PC-3 (cell line): ENCODE measurements at regions not wholly inside any gene's neighbourhood (a gene's known extent, or its start where the extent isn't known, plus 50 kb on each side); places are given as distances from the start of the nearest gene placed in this dataset.

Experiments used
- ATAC-seq: fragments of 200-7000 bp; cut with Tn5 transposase; 2 replicates; pipeline ENCODE4 v1.9.1; 2020; ENCODE audit warnings: mild to moderate bottlenecking, moderate library complexity
- BruUV-seq: library from RNA; stranded (reverse); fragments of 400-500 nt; replicated peaks from 2 replicates; lab custom pipeline; 2021; lab: Mats Ljungman, UMichigan
- CTCF ChIA-PET: fragments of 300-600 bp; sonication (Branson Sonifier 250); formaldehyde crosslinking; loops from one replicate; lab custom pipeline; 2022; ENCODE audit warnings: antibody characterized with exemption; lab: Charles Lee
- POLR2A ChIA-PET: fragments of 300-600 bp; sonication (Branson Sonifier 250); formaldehyde crosslinking; loops from one replicate; lab custom pipeline; 2022; ENCODE audit warnings: antibody characterized with exemption; ENCODE audit not compliant: unreplicated experiment; lab: Charles Lee
- DNase-seq: peaks from one replicate; pipeline ENCODE4 v3.0.0-alpha.2; 2015
- H2AFZ ChIP-seq: fragments of 300-600 bp; sonication (generic); 2 replicates; pipeline ENCODE4 v1.6.0; 2016; ENCODE audit warnings: antibody characterized with exemption, low read length
- H3F3A ChIP-seq: fragments of 300-600 bp; sonication (generic); one replicate; pipeline ENCODE4 v1.6.0; 2017; ENCODE audit warnings: antibody characterized with exemption, low read length, control low read depth, mild to moderate bottlenecking; ENCODE audit not compliant: unreplicated experiment
- H3K27ac ChIP-seq: fragments of 300-600 bp; sonication (generic); 2 replicates; pipeline ENCODE4 v1.5.1; 2016; ENCODE audit warnings: mild to moderate bottlenecking, low read length
- H3K27me3 ChIP-seq: fragments of 300-600 bp; sonication (generic); 2 replicates; pipeline ENCODE4 v1.6.1; 2016; ENCODE audit warnings: low read length, mixed read lengths
- H3K36me3 ChIP-seq: fragments of 300-600 bp; sonication (generic); 2 replicates; pipeline ENCODE4 v1.6.1; 2016; ENCODE audit warnings: low read depth, mixed run types, low read length, mixed read lengths
- H3K4me1 ChIP-seq: fragments of 300-600 bp; sonication (generic); 2 replicates; pipeline ENCODE4 v1.5.1; 2016; ENCODE audit warnings: low read length; ENCODE audit not compliant: insufficient read depth
- H3K4me2 ChIP-seq: fragments of 300-600 bp; sonication (generic); 2 replicates; pipeline ENCODE4 v1.6.0; 2016; ENCODE audit warnings: low read length
- H3K4me3 ChIP-seq: fragments of 300-600 bp; sonication (generic); 2 replicates; pipeline ENCODE4 v1.5.1; 2016; ENCODE audit warnings: mild to moderate bottlenecking, low read length, mixed read lengths
- H3K79me2 ChIP-seq: fragments of 300-600 bp; sonication (generic); 2 replicates; pipeline ENCODE4 v1.6.1; 2017; ENCODE audit warnings: low read length, mixed read lengths
- H3K9ac ChIP-seq: fragments of 300-600 bp; sonication (generic); 2 replicates; pipeline ENCODE4 v1.6.0; 2016; ENCODE audit warnings: mild to moderate bottlenecking, low read length
- H3K9me2 ChIP-seq: fragments of 300-600 bp; sonication (generic); replicated peaks from 2 replicates; pipeline ENCODE4 v1.6.1; 2016; ENCODE audit warnings: mixed run types, low read length, mixed read lengths
- H3K9me3 ChIP-seq: fragments of 300-600 bp; sonication (generic); 2 replicates; pipeline ENCODE4 v1.6.1; 2016; ENCODE audit warnings: low read length, mixed read lengths
- H4K20me1 ChIP-seq: fragments of 300-600 bp; sonication (generic); 2 replicates; pipeline ENCODE4 v1.6.1; 2016; ENCODE audit warnings: low read length, mixed read lengths
- EZH2 ChIP-seq: fragments of 300-600 bp; sonication (generic); IDR thresholded peaks from one replicate; pipeline ENCODE4 v1.6.1; 2017; ENCODE audit warnings: antibody characterized with exemption, mild to moderate bottlenecking, low read length; ENCODE audit not compliant: unreplicated experiment
- EZH2phosphoT487 ChIP-seq: fragments of 300-600 bp; sonication (generic); IDR thresholded peaks from 2 replicates; pipeline ENCODE4 v1.6.1; 2018; ENCODE audit warnings: mild to moderate bottlenecking, antibody characterized with exemption, low read length, borderline replicate concordance
- intact Hi-C: fragments of 100-400 bp; cut with micrococcal nuclease; formaldehyde crosslinking; loops from 2 replicates; pipeline ENCODE4 v1.9.0; 2023
- TF ChIP-seq, protein P1 (sequence below): fragments of 300-600 bp; sonication (generic); conservative IDR thresholded peaks from 2 replicates; pipeline ENCODE4 v1.5.1; 2017; ENCODE audit warnings: antibody characterized with exemption, low read depth, mild to moderate bottlenecking, low read length

DNA sequence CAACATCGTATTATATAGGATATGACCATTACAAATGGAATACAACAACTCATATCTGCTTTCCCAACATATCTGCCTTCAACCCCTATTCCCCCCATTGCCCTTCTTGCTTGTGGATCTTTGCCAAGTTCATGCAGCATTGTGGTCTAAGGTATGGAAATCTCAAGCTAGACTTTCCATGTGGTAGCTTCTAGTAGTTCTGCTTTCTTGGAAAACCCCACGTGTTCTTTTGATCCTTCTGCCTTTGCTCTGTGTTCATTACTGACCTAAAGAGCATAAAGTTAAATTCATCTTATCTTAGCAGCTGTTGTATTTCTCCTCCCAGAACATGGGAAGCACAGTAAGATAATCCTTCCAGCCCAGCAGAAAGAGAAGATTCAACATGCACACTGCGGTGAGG, 202.0 kb upstream of the SALL1 start:
- H3K9me3 ChIP-seq: no peaks in the 10 kb centered on the region
- H3K27me3 ChIP-seq: no peaks in the 10 kb centered on the region
- H2AFZ ChIP-seq: no peak overlapping the region
- H3K27ac ChIP-seq: no peak overlapping the region
- H3K4me1 ChIP-seq: no peaks in the 10 kb centered on the region
- intact Hi-C loops: no loop called here
- no peak for ATAC-seq
- no TSS peak for BruUV-seq
- no peak overlapping the region for H3K4me3 ChIP-seq
- H3F3A ChIP-seq: no peaks in the 10 kb centered on the region
- DNase-seq: no peak
- no peaks in the 10 kb centered on the region for H3K36me3 ChIP-seq
- no peaks in the 10 kb centered on the region for H3K9me2 ChIP-seq
- CTCF ChIA-PET: no interaction called here
- H4K20me1 ChIP-seq: no peaks in the 10 kb centered on the region
- POLR2A ChIA-PET: no interaction called here
- no peak for TF ChIP-seq EZH2phosphoT487
- TF ChIP-seq, protein P1, sequence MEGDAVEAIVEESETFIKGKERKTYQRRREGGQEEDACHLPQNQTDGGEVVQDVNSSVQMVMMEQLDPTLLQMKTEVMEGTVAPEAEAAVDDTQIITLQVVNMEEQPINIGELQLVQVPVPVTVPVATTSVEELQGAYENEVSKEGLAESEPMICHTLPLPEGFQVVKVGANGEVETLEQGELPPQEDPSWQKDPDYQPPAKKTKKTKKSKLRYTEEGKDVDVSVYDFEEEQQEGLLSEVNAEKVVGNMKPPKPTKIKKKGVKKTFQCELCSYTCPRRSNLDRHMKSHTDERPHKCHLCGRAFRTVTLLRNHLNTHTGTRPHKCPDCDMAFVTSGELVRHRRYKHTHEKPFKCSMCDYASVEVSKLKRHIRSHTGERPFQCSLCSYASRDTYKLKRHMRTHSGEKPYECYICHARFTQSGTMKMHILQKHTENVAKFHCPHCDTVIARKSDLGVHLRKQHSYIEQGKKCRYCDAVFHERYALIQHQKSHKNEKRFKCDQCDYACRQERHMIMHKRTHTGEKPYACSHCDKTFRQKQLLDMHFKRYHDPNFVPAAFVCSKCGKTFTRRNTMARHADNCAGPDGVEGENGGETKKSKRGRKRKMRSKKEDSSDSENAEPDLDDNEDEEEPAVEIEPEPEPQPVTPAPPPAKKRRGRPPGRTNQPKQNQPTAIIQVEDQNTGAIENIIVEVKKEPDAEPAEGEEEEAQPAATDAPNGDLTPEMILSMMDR: no peak
- TF ChIP-seq EZH2: no peak
- H3K4me2 ChIP-seq: no peak overlapping the region
- H3K9ac ChIP-seq: no peak overlapping the region
- no peaks in the 10 kb centered on the region for H3K79me2 ChIP-seq

DNA sequence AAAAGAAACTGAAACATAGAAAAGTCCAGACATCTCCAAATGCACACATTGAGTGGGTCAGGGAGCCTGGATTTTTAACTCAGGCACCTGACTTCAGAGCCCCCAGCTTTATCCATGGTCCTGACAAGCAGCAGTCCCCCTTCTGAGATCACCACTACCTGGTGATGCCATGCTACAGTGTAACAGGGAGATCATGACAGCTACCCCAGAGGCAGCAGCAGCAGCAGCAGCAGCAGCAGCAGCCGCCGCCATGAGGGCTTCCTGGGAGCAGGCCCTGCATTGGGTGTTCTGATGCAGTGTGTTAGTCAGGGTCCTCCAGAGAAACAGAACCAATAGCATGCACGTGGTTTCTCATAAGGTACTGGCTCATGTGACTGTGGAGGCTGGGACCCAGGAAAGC, 198.6 kb upstream of the SALL1 start:
- ChIA-PET POLR2A (no interaction called here), CTCF (no interaction called here)
- Histone ChIP-seq H3F3A (no peaks in the 10 kb centered on the region), H3K4me2 (no peak overlapping the region), H3K4me3 (no peak overlapping the region), H3K9ac (no peak overlapping the region), H3K27ac (no peak overlapping the region), H3K27me3 (no peaks in the 10 kb centered on the region), H3K36me3 (no peaks in the 10 kb centered on the region), H3K9me3 (no peaks in the 10 kb centered on the region), H4K20me1 (no peaks in the 10 kb centered on the region), H3K9me2 (no peaks in the 10 kb centered on the region), H2AFZ (no peak overlapping the region), H3K4me1 (no peaks in the 10 kb centered on the region), H3K79me2 (no peaks in the 10 kb centered on the region)
- DNase-seq (no peak), ATAC-seq (no peak)
- intact Hi-C loops: no loop called here
- no peak for TF ChIP-seq EZH2phosphoT487
- TF ChIP-seq EZH2: no peak
- TF ChIP-seq, protein P1: no peak
- BruUV-seq: no TSS peak

DNA sequence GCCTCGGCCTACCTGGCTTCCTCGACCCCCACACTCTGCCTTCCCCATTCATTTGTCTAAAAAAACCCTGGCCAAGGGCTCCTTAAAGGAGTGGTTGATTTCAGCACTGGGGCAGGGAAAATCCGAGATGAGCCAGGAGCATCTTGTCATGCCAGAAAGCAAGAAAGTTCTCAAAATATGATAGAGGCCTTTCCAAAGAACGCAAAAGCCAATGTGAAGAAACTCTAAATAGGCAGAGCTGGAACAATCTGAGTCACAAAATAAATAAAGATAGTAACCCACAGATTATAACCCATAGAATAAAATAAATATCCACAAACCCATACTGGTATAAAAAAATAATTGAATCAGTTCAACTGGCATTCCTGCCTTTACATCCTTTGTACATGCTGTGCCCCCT, 192.3 kb upstream of the SALL1 start:
- no peak for ATAC-seq
- no peaks in the 10 kb centered on the region for H3K27me3 ChIP-seq
- CTCF ChIA-PET: no interaction called here
- H3K9ac ChIP-seq: no peak overlapping the region
- H3K4me3 ChIP-seq: no peak overlapping the region
- H2AFZ ChIP-seq: no peak overlapping the region
- POLR2A ChIA-PET: no interaction called here
- H3K27ac ChIP-seq: no peak overlapping the region
- intact Hi-C loops: no loop called here
- no peaks in the 10 kb centered on the region for H3F3A ChIP-seq
- H3K79me2 ChIP-seq: no peaks in the 10 kb centered on the region
- no peak overlapping the region for H3K4me2 ChIP-seq
- no peak for TF ChIP-seq EZH2phosphoT487
- TF ChIP-seq, protein P1: no peak
- TF ChIP-seq EZH2: no peak
- DNase-seq: no peak
- H3K36me3 ChIP-seq: no peaks in the 10 kb centered on the region
- BruUV-seq: no TSS peak
- no peaks in the 10 kb centered on the region for H3K9me3 ChIP-seq
- H3K9me2 ChIP-seq: no peaks in the 10 kb centered on the region
- no peaks in the 10 kb centered on the region for H4K20me1 ChIP-seq
- H3K4me1 ChIP-seq: no peaks in the 10 kb centered on the region
